ENCODE measurements at regions not wholly inside any gene's neighbourhood (a gene's known extent, or its start where the extent isn't known, plus 50 kb on each side); places are given as distances from the start of the nearest gene placed in this dataset.
A peak's percentile ranks its signal among the peaks of the same experiment; 100 is the strongest.

- DNase-seq (ENCODE audit: low read depth), result no peak
These were observed 309.9 kb downstream of the DUSP10 start for GRCh38 chr1:221431961-221432360.

- peak; percentile 74 for DNase-seq (ENCODE audit: low read depth)
These were observed 306.4 kb downstream of the DUSP10 start for GRCh38 chr1:221435504-221435904.

DNA sequence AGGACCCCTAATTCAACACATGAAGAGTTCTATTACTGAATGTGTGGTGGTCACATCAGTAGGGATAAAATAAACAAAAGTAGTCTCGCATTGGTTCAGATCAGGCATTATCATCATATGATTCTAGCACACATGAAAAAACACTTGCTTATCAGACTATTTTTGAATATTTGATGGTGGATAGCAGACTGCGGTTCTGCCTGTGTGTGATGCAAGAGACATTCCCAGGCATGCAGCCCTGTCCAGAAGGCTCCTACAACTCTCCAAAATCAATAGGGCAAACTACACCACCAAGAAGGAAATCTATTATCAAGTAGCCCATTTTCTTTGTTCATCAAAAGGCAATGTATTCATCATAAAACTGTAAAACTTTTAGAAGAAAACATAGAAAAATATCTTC lies 304.7 kb downstream of the DUSP10 start:
- peak; percentile 59 for DNase-seq (ENCODE audit: low read depth)

DNA sequence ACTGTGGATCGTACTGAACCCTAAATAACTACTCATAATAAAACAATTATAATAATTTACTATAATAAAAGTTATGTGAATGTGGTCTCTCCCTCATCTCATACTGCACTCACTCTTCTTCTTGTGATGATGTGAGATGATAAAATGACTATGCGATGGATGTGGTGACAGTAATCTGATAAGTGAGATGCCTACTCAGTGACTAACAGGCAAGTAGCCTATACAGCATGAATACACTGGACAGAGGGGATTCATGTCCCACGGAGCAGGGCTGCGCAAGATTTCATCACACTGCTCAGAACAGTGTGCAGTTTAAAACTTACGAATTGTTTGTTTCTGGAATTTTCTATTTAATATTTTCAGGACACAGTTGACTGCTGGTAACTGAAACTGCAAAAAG lies 304.0 kb downstream of the DUSP10 start:
- peak; percentile 90 for DNase-seq (ENCODE audit: low read depth)

DNA sequence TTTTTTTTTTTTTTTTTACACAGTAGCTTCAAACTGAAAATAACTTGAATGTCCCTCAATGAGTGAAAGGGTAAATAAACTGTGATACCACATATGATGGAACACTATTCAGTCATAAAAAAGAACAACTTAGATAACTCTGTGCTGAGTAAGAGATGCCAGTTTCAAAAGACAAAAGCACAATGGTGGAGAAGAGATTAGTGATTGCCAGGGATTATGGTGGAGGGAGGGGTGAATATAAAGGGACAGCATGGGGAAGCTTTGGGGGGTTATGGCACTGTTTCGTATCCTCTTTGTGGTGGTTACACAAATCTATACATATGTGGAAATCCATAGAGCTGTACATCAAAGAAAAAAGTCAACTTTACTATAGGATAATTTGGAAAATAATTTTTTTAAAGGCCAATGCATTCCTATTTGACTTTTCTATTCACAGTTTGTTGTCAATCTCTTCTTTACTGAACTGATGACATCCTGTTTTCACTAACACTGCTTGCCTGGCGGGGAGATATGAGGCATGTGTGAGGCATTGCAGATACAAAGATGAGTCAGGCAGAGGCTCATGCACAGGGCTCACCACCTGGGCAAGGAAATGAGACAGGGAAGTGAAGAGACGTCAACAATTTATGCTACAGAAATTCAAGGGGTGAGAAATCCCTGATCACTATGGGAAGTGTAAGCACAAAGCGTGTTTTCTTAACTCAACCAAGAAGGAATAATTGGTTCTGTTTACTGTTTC lies 302.7 kb downstream of the DUSP10 start:
- peak; percentile 96 for DNase-seq (ENCODE audit: low read depth)

DNA sequence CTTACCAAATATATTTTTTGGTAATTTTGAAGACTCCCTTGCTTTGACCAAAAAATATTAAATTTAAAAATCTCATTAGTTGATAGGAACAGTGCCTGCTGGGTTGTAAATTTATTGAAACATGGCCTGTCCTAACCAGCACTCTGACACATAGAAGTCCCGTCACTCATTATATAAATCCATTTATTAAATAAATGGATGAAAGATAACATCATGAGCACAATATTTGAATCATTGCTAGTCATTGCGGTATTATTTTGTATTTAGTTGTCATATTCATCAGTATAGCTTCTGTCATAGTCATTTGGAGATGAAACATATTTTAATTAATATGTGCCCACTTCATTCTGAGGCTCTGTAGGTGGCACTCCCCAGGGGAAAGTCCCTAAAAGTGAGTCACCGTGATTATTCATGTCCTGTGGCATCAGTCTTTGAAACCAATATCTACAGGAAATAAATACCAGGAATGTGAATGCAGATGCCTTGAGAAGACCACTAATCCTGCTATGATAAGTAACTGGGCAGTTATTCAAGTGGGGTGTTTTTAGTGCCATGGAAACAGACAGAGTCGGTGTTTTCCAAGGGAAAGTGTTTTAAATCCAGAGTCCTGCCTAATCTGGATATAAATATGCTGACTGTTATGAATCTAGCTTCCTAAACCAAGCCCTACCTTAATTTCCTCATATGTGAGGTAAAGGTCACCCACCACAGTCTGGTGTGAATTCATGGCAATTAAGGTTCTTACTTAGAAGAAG lies 302.0 kb downstream of the DUSP10 start:
- DNase-seq (ENCODE audit: low read depth), result peak; percentile 98

DNA sequence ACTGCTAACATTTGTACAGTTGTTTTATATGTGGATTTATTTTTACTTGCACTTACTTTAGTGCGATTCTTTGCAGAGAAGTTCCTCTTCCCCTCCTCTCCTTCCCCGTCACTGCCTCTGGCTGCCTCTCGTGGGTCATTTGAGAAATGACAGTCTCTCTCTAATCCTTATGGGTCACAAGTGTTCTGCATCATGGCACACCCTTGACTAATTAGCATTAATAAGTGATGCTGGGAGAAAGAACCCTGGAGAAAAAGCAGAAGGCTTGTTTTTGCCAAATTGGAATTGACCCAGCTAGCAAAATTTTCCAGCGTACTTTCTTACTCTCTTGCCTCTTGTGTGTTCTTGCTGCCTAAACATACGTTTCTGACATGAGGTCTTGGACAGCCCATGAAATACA lies 301.2 kb downstream of the DUSP10 start:
- DNase-seq (ENCODE audit: low read depth), result peak; percentile 37

- no peak for DNase-seq (ENCODE audit: low read depth)
These were observed 299.8 kb downstream of the DUSP10 start for GRCh38 chr1:221442056-221442455.

DNA sequence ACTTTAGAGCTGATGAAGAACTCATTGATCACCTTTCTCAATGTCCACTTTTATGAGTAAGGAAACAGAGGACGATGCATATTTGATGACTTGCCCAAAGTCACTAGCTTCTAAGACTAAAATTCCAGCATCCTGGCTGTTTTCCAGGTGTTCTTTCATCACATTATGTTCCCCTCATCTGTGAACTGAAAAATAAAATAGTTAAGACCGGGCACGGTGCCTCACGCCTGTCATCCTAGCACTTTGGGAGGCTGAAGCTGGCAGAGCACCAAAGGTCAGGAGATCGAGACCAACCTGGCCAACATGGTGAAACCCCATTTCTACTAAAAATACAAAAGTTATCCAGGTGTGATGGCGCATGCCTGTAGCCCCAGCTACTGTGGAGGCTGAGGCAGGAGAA lies 297.5 kb downstream of the DUSP10 start:
- peak; percentile 27 for DNase-seq (ENCODE audit: low read depth)

GRCh38 chr1:221448585-221449175 lies 293.2 kb downstream of the DUSP10 start:
- DNase-seq (ENCODE audit: low read depth), result no peak

GRCh38 chr1:221449194-221449593 lies 292.7 kb downstream of the DUSP10 start:
- DNase-seq (ENCODE audit: low read depth), result no peak

DNA sequence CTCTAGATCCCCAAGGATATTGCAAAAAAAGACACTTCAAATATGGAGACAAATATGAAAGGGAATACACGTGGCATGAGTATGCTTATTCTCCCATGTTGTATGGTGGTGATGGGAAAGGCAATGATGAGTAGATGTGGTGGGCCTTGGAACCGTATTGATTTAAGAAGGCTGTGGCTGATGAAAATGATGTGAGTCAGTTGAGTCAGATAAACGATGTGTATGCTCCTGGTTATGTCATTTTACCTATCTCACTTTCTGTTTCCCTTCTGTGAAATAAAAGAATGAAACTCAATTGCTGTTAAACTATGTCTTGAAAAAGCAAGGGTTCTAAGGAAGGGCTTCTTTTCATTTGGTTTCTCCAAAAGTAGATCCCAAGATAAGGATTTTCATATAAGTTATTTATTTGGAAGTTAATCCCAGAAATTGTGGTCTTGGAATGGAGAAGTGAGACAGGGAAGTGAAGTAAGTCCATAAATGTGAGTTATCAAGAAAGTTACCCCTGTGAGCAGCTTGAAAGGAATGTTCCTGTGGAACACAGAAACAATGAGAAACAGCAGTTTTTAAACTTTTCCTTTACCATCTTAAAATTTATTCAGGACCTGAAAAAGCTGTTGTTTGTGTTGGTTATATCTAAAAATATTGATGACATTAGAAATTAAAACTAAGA lies 292.0 kb downstream of the DUSP10 start:
- peak; percentile 69 for DNase-seq (ENCODE audit: low read depth)

DNA sequence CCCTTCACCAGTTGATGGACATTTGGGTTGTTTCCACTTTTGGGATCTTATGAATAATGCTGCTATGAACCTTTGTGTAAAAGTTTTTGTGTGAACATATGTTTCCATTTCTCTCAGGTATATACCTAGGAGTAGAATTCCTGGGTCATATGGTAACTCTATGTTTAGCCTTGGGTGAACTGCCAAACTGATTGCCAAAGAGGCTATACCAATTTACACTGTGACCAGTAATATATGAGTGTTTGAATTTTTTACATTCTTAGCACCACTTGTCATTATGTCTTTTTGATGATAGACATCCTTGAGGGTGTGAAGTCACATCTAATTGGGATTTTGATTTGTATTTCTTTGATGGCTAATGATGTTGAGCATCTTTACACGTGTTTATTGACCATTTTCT lies 290.1 kb downstream of the DUSP10 start:
- no peak for DNase-seq (ENCODE audit: low read depth)

GRCh38 chr1:221454096-221454495 lies 287.8 kb downstream of the DUSP10 start:
- no peak for DNase-seq (ENCODE audit: low read depth)

DNA sequence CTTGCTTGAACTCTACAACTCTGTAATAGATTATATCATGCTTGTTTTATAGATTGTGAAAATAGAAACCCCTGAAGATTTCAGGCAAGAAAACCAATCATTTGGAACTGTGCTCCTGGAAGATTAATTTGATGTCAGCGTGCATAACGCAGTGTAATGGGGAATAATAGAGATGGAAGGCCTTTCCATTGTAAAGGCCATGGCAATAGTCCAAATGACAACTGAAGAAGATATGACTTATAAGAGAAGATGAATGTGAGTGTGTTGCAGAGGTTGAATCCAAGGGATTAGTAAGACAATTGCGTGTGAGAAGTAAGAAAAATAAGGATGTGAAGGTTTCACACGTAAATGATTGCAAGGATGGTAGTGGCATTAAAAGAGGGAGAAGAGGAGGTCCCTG lies 285.0 kb downstream of the DUSP10 start:
- no peak for DNase-seq (ENCODE audit: low read depth)

DNA sequence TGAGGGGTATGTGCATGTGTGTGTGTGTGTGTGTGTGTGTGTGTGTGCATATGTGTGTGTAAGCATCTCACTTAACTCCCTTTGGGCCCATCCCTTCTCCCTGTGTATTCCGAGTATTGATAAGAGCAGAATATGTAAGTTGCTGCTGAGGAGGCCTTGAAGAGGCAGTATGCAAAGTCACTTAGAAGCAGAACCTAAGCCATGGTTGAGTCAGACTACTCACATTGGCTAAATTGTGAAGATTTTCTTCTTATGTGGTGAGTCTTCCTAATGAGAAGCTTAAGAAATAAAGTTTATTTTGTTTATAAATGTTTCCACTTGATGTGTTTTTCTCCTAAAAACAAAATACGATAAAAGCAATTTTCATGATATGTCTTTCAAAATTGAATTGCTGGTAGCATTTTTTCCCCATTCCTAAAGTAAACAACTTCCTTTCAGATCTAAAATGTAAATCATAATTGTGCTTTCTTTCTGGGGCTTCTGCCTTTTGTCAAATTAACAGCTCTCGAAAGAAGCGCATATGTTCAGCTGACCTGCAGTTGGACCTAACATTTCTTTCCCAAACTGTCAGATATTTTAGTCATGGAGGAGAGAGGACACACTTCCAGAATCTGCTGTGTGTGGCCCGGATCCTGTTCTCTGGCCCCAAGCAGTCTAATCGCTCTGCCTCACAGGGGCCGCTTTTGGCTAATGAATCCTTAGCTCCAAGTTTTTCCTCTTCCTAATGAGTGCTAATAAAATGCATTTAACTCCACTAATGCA lies 284.0 kb downstream of the DUSP10 start:
- DNase-seq (ENCODE audit: low read depth), result no peak

GRCh38 chr1:221458447-221459156 lies 283.3 kb downstream of the DUSP10 start:
- DNase-seq (ENCODE audit: low read depth), result peak; percentile 74

- DNase-seq (ENCODE audit: low read depth), result no peak
These were observed 282.3 kb downstream of the DUSP10 start for GRCh38 chr1:221459558-221459957.

GRCh38 chr1:221462345-221462744 lies 279.5 kb downstream of the DUSP10 start:
- peak; percentile 68 for DNase-seq (ENCODE audit: low read depth)

GRCh38 chr1:221468546-221468945 lies 273.3 kb downstream of the DUSP10 start:
- DNase-seq (ENCODE audit: low read depth), result no peak

- DNase-seq (ENCODE audit: low read depth), result no peak
These were observed 272.4 kb downstream of the DUSP10 start for GRCh38 chr1:221469476-221469875.
